Epithelial cell of esophagus (primary cell): ENCODE measurements at regions not wholly inside any gene's neighbourhood (a gene's known extent, or its start where the extent isn't known, plus 50 kb on each side); places are given as distances from the start of the nearest gene placed in this dataset.
"Not testable (repeated sequence)": the region's sequence is repeated elsewhere in the genome, so short reads cannot be mapped to it uniquely, and the experiment has no call there.

Experiments used
- DNase-seq: peaks from one replicate; pipeline ENCODE4 v3.0.0; 2010; ENCODE audit warnings: low read depth
- H3K4me3 ChIP-seq: 2 replicates; pipeline ENCODE4 v1.5.1; 2011; ENCODE audit warnings: mild to moderate bottlenecking, low read length, control low read depth
- CTCF ChIP-seq: IDR thresholded peaks from 2 replicates; pipeline ENCODE4 v1.5.1; 2011; ENCODE audit warnings: low read depth, mild to moderate bottlenecking, low read length, control low read depth, inconsistent platforms; ENCODE audit not compliant: insufficient read depth; ENCODE audit errors: missing control alignments

- no peak for TF ChIP-seq CTCF
- no peak overlapping the region for H3K4me3 ChIP-seq
- DNase-seq = no peak
Observed at GRCh38 chr1:184190616-184191015, 139.1 kb downstream of the TSEN15 start.

GRCh38 chr1:184191181-184191621 is 139.7 kb downstream of the TSEN15 start:
- no peak for DNase-seq
- TF ChIP-seq CTCF = no peak
- no peak overlapping the region for H3K4me3 ChIP-seq

GRCh38 chr1:184192796-184193195 is 141.3 kb downstream of the TSEN15 start:
- TF ChIP-seq CTCF = no peak
- H3K4me3 ChIP-seq = no peak overlapping the region
- DNase-seq = no peak

GRCh38 chr1:184193451-184193850 is 141.9 kb downstream of the TSEN15 start:
- no peak for TF ChIP-seq CTCF
- H3K4me3 ChIP-seq = no peak overlapping the region
- no peak for DNase-seq

- no peak for TF ChIP-seq CTCF
- DNase-seq = no peak
- H3K4me3 ChIP-seq = no peak overlapping the region
Observed at GRCh38 chr1:184194236-184194635, 142.7 kb downstream of the TSEN15 start.

- not testable (repeated sequence) for DNase-seq, H3K4me3 ChIP-seq
Observed at GRCh38 chr1:184195722-184196121, 144.2 kb downstream of the TSEN15 start.

- no peak for DNase-seq
- no peak overlapping the region for H3K4me3 ChIP-seq
- no peak for TF ChIP-seq CTCF
Observed at GRCh38 chr1:184197831-184198230, 146.3 kb downstream of the TSEN15 start.

- DNase-seq = peak; percentile 50
- H3K4me3 ChIP-seq = no peak overlapping the region
- no peak for TF ChIP-seq CTCF
Observed at GRCh38 chr1:184199036-184199435, 147.5 kb downstream of the TSEN15 start.
